ENCODE measurements at regions not wholly inside any gene's neighbourhood (a gene's known extent, or its start where the extent isn't known, plus 50 kb on each side); places are given as distances from the start of the nearest gene placed in this dataset.
A peak's percentile ranks its signal among the peaks of the same experiment; 100 is the strongest.

- Histone ChIP-seq H3K9me3 (ENCODE audit: control insufficient read depth in 1 of 2, insufficient read depth in 1 of 2, low read length in 2 of 2) (peaks cover 0 to 4% of the 10 kb centered on the region in 2 experiments), H3K4me3 (ENCODE audit: low read length) (no peak overlapping the region), H3K36me3 (ENCODE audit: insufficient read depth, low read length) (no peaks in the 10 kb centered on the region), H3K4me1 (ENCODE audit: insufficient read depth, low read length) (peaks cover 11% of the 10 kb centered on the region), H3K27me3 (ENCODE audit: control insufficient read depth in 1 of 2, insufficient read depth in 2 of 2, low read length in 2 of 2) (peaks cover 0 to 4% of the 10 kb centered on the region in 2 experiments), H3K27ac (ENCODE audit: low read depth in 1 of 2, low read length in 2 of 2) (no peak overlapping the region)
- ChIA-PET POLR2A (no interaction called here), CTCF (interaction anchor here (2.7 to 3.5 kb wide), 2 partner anchors 48 to 260 kb away, joined by 19 to 21 read pairs; no protein-coding TSS in a partner anchor)
- no peaks in the 10 kb centered on the region for H3K36me3 Mint-ChIP-seq (ENCODE audit: low read depth)
- no peaks in the 10 kb centered on the region for H3K9me3 Mint-ChIP-seq
- DNase-seq (no peak), ATAC-seq (ENCODE audit: poor library complexity) (no peak)
- peaks cover 15% of the 10 kb centered on the region for H3K27me3 Mint-ChIP-seq
- H3K27ac Mint-ChIP-seq, result no peak overlapping the region
- intact Hi-C loops (cut with DNase I, micrococcal nuclease), result loop anchor here (1.0 to 2.0 kb wide), 4 partner anchors 24 to 60 kb away; no protein-coding TSS in a partner anchor
- TF ChIP-seq, protein P1, sequence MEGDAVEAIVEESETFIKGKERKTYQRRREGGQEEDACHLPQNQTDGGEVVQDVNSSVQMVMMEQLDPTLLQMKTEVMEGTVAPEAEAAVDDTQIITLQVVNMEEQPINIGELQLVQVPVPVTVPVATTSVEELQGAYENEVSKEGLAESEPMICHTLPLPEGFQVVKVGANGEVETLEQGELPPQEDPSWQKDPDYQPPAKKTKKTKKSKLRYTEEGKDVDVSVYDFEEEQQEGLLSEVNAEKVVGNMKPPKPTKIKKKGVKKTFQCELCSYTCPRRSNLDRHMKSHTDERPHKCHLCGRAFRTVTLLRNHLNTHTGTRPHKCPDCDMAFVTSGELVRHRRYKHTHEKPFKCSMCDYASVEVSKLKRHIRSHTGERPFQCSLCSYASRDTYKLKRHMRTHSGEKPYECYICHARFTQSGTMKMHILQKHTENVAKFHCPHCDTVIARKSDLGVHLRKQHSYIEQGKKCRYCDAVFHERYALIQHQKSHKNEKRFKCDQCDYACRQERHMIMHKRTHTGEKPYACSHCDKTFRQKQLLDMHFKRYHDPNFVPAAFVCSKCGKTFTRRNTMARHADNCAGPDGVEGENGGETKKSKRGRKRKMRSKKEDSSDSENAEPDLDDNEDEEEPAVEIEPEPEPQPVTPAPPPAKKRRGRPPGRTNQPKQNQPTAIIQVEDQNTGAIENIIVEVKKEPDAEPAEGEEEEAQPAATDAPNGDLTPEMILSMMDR (IDR thresholded peaks at IDR 0.05), result no peak
- H3K4me1 Mint-ChIP-seq (ENCODE audit: low read depth), result peaks cover 19% of the 10 kb centered on the region
- no peak overlapping the region for H3K4me3 Mint-ChIP-seq
Measured at GRCh38 chr14:106208794-106209193, 682.4 kb downstream of the TMEM121 start.

DNA sequence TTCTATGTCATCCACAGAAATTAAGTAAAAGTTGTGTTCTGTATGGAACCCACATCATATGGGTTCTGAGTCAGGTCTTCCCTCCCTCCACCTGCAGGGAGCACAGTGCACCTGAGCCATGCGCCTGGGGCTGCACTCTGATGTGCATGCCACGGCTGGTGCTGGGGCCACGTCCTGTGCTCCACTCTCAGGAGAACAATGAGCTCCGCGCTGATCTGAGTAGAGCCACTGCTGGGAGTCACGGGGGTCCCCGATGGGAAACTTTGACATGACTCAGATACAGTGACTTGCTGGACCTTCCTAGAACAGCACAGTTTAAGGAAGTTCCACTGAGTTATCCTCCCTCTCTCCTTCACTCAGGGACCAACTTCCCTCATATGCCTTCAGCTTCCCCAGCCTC is 683.4 kb downstream of the TMEM121 start:
- POLR2A ChIA-PET, result interaction anchor here (0.9 to 2.4 kb wide), 6 partner anchors 10 to 26 kb away, joined by 3 to 35 read pairs (median 4); no protein-coding TSS in a partner anchor
- no peak overlapping the region for H3K27ac ChIP-seq (ENCODE audit: low read depth in 1 of 2, low read length in 2 of 2)
- TF ChIP-seq, protein P1 (IDR thresholded peaks at IDR 0.05), result peak; percentile 59

DNA sequence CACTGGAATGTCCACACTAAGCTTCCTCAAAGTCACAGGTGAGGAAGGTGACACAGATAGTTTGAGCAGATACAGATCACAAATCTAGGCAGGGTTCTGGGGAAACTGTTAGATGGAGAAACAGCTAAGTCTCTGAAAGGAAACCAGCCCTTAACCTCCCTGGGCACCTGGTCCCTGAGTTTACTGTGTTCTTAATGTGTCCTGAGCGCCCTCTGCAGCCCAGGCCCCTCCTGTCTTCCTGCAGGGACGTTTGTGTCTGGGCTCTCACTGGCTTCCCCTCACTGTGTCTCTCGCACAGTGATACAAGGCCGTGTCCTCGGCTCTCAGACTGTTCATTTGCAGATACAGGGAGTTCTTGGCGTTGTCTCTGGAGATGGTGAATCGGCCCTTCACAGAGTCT is 684.3 kb downstream of the TMEM121 start:
- Mint-ChIP-seq H3K27ac (no peak overlapping the region), H3K4me1 (ENCODE audit: low read depth) (peaks cover 19% of the 10 kb centered on the region), H3K9me3 (no peaks in the 10 kb centered on the region), H3K27me3 (peaks cover 3% of the 10 kb centered on the region), H3K36me3 (ENCODE audit: low read depth) (no peaks in the 10 kb centered on the region), H3K4me3 (no peak overlapping the region)
- no peak overlapping the region for H3K27ac ChIP-seq (ENCODE audit: low read depth in 1 of 2, low read length in 2 of 2)
- no peaks in the 10 kb centered on the region for H3K36me3 ChIP-seq (ENCODE audit: insufficient read depth, low read length)
- DNase-seq (peak in 8 of 14 experiments; percentile 11 to 64 (median 32)), ATAC-seq (ENCODE audit: poor library complexity) (no peak)
- ChIA-PET POLR2A (interaction anchor here (1.6 to 2.4 kb wide), 2 partner anchors 10 to 18 kb away, joined by 5 to 35 read pairs; no protein-coding TSS in a partner anchor), CTCF (interaction anchor here (0.7 to 3.5 kb wide), 13 partner anchors 8 to 258 kb away, joined by 3 to 21 read pairs (median 3); no protein-coding TSS in a partner anchor)
- TF ChIP-seq, protein P1 (IDR thresholded peaks at IDR 0.05), result no peak
- no peaks in the 10 kb centered on the region for H3K9me3 ChIP-seq (ENCODE audit: control insufficient read depth in 1 of 2, insufficient read depth in 1 of 2, low read length in 2 of 2)
- intact Hi-C loops (cut with DNase I, micrococcal nuclease), result loop anchor here in 1 of 2 experiments (5.0 kb wide), 1 partner anchor 47 kb away; no protein-coding TSS in a partner anchor
- peaks cover 11% of the 10 kb centered on the region for H3K4me1 ChIP-seq (ENCODE audit: insufficient read depth, low read length)
- peaks cover 0 to 2% of the 10 kb centered on the region in 2 experiments for H3K27me3 ChIP-seq (ENCODE audit: control insufficient read depth in 1 of 2, insufficient read depth in 2 of 2, low read length in 2 of 2)
- no peak overlapping the region for H3K4me3 ChIP-seq (ENCODE audit: low read length)

More for the DNA sequence above, 683.4 kb downstream of the TMEM121 start:
- peak in 13 of 14 experiments; percentile 34 to 79 (median 60) for DNase-seq
- H3K27me3 Mint-ChIP-seq, result peaks cover 8% of the 10 kb centered on the region
- peaks cover 0 to 2% of the 10 kb centered on the region in 2 experiments for H3K27me3 ChIP-seq (ENCODE audit: control insufficient read depth in 1 of 2, insufficient read depth in 2 of 2, low read length in 2 of 2)
- H3K36me3 ChIP-seq (ENCODE audit: insufficient read depth, low read length), result no peaks in the 10 kb centered on the region
- H3K4me3 Mint-ChIP-seq, result no peak overlapping the region
- no peaks in the 10 kb centered on the region for H3K36me3 Mint-ChIP-seq (ENCODE audit: low read depth)
- H3K9me3 Mint-ChIP-seq, result no peaks in the 10 kb centered on the region
- peak; percentile 100 for ATAC-seq (ENCODE audit: poor library complexity)
- H3K9me3 ChIP-seq (ENCODE audit: control insufficient read depth in 1 of 2, insufficient read depth in 1 of 2, low read length in 2 of 2), result no peaks in the 10 kb centered on the region
- H3K4me1 ChIP-seq (ENCODE audit: insufficient read depth, low read length), result peaks cover 11% of the 10 kb centered on the region
- no peak overlapping the region for H3K4me3 ChIP-seq (ENCODE audit: low read length)
- H3K4me1 Mint-ChIP-seq (ENCODE audit: low read depth), result peaks cover 19% of the 10 kb centered on the region
- peak overlapping the region; percentile 31 for H3K27ac Mint-ChIP-seq
- intact Hi-C loops (cut with DNase I, micrococcal nuclease), result loop anchor here (1.0 to 5.0 kb wide), 5 partner anchors 23 to 59 kb away; no protein-coding TSS in a partner anchor
- CTCF ChIA-PET, result interaction anchor here (0.6 to 3.5 kb wide), 18 partner anchors 9 to 259 kb away, joined by 3 to 21 read pairs (median 4); no protein-coding TSS in a partner anchor

Data from CD4-positive, alpha-beta T cell (primary cell).